ENCODE measurements at regions not wholly inside any gene's neighbourhood (a gene's known extent, or its start where the extent isn't known, plus 50 kb on each side); places are given as distances from the start of the nearest gene placed in this dataset.

DNA sequence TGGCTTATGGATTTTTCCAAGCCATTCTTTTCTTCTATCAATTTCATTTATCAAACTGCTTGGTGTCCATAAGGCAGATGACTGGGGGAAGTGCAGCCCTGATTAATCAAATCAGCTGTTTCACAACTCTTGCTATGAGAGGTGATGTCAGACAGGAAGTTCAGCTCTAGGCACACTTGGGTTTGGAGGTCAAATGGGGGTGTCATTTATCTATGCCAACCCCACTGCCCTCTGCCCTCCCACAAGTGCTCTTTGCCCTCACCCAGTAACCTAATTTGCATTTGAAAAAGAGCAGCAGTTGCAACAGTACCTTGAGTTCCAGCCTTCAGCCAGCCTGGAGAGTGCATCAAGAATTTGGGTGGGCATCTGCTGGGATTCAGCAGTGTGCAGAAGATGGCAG is 431.3 kb upstream of the SPRED2 start:
- no peaks in the 10 kb centered on the region for H3K9me3 ChIP-seq
- TF ChIP-seq CTCF (IDR thresholded peaks at IDR 0.05): no peak
- H3K36me3 ChIP-seq: no peaks in the 10 kb centered on the region
- H3K27me3 ChIP-seq: no peaks in the 10 kb centered on the region
- DNase-seq (ENCODE audit: low spot score in 2 of 2): no peak
- H3K4me1 ChIP-seq: no peaks in the 10 kb centered on the region
- intact Hi-C loops (cut with DNase I): no loop called here
- H3K4me3 ChIP-seq: no peak overlapping the region
- H3K27ac ChIP-seq: no peak overlapping the region

DNA sequence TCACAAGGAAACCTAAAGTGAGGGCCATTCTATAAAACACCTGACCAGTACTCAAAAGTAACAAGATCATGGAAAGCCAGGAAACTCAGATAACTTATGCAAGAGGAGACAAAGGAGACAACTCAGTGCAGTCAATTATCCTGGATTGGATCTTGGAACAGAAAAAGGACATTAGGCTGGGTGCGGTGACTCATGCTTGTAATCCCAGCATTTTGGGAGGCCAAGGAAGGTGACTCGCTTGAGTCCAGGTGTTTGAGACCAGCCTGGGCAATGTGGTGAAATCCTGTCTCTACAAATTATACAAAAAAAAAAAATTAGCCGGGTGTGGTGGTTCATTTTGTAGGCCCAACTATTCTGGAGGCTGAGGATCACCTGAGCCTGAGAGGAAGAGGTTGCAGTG is 424.5 kb upstream of the SPRED2 start:
- H3K4me1 ChIP-seq: no peaks in the 10 kb centered on the region
- intact Hi-C loops (cut with DNase I): no loop called here
- H3K9me3 ChIP-seq: no peaks in the 10 kb centered on the region
- no peaks in the 10 kb centered on the region for H3K27me3 ChIP-seq
- TF ChIP-seq CTCF (IDR thresholded peaks at IDR 0.05): no peak
- H3K27ac ChIP-seq: no peak overlapping the region
- no peaks in the 10 kb centered on the region for H3K36me3 ChIP-seq
- DNase-seq (ENCODE audit: low spot score in 2 of 2): no peak
- no peak overlapping the region for H3K4me3 ChIP-seq

DNA sequence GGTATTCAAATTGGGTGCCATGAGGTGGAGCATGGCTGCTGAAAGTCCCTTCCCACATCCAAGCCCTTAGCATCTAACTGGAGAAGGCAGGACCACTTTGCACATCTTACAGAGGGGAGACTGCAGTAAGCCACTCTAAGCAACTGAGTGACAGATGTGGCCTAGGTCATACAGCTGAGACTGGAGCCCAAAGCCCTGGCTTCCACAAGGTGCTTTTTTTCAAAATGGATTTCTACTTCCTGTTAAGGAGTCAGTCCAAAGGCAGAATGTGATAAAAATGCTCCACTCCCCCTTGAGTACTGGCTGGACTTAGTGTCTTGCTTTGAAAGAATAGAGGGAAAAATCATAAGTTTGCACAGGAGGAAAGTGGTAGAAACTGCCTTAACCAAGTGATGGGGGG is 424.0 kb upstream of the SPRED2 start:
- DNase-seq (ENCODE audit: low spot score in 2 of 2): no peak
- H3K36me3 ChIP-seq: no peaks in the 10 kb centered on the region
- H3K9me3 ChIP-seq: no peaks in the 10 kb centered on the region
- no peaks in the 10 kb centered on the region for H3K4me1 ChIP-seq
- H3K4me3 ChIP-seq: no peak overlapping the region
- H3K27ac ChIP-seq: no peak overlapping the region
- intact Hi-C loops (cut with DNase I): no loop called here
- no peaks in the 10 kb centered on the region for H3K27me3 ChIP-seq
- TF ChIP-seq CTCF (IDR thresholded peaks at IDR 0.05): no peak

DNA sequence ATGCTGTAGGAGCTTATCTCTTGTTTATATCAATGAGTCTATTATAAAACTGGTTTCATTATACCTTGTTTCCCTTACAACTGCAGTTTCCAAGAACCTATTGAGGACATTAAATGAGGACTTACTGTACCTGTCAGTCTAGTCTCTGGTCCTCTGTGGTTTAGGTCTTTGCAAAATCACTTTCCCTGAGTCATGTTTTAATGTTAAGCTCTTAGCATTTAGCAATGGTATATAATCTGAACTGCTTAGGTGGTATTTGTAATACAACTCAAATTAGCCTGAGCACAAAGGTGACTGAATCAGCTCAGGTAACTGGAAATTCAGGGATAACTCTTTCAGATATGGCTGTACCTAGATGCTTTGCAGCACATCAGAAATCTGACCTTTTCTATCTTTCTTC is 418.3 kb upstream of the SPRED2 start:
- intact Hi-C loops (cut with DNase I): no loop called here
- Histone ChIP-seq H3K27me3 (no peaks in the 10 kb centered on the region), H3K36me3 (no peaks in the 10 kb centered on the region), H3K4me1 (no peaks in the 10 kb centered on the region), H3K27ac (no peak overlapping the region), H3K9me3 (no peaks in the 10 kb centered on the region), H3K4me3 (no peak overlapping the region)
- DNase-seq (ENCODE audit: low spot score in 2 of 2): no peak
- TF ChIP-seq CTCF (IDR thresholded peaks at IDR 0.05): no peak

DNA sequence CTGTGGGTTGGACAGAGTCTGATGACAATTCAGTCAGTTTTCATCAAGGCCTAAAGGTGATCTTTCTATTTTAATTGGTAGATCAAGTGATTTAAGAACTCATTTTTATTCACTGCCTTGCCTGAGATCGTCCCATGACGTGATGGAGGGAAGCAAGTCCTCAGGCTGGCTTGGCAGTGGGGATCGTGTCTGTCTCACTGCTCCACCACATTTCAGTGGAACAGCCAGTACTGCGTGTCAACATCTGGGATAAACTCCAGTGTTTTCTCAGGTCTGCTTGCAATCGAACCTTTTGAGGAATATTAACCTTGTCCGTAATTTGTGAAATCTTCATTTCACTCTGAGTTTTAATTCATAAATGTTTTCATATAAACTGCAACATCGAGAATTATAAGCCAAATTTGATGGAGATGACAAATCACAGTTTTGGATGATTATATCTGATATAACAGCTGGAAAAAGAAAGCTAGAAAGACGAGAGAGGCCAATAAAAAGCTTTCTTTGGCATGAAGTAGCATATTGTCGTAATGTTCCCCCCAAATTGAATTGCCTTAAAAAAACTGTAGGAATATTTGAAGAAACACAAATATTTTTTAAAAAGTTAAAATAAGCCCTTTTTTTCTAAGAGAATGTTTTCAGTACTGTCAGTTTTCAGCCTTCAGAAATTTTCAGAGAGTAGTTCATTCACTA is 414.7 kb upstream of the SPRED2 start:
- peak overlapping the region; percentile 19 to 33 for H3K27ac ChIP-seq
- no peaks in the 10 kb centered on the region for H3K27me3 ChIP-seq
- no peaks in the 10 kb centered on the region for H3K36me3 ChIP-seq
- no peak for DNase-seq (ENCODE audit: low spot score in 2 of 2)
- H3K9me3 ChIP-seq: no peaks in the 10 kb centered on the region
- TF ChIP-seq CTCF (IDR thresholded peaks at IDR 0.05): no peak
- H3K4me1 ChIP-seq: no peaks in the 10 kb centered on the region
- intact Hi-C loops (cut with DNase I): no loop called here
- peak overlapping the region in 1 of 2 donors; percentile 36 for H3K4me3 ChIP-seq

All from ascending aorta (tissue), 2 donors.